DND-41 (cell line): ENCODE measurements at regions not wholly inside any gene's neighbourhood (a gene's known extent, or its start where the extent isn't known, plus 50 kb on each side); places are given as distances from the start of the nearest gene placed in this dataset.
"Not testable (repeated sequence)": the region's sequence is repeated elsewhere in the genome, so short reads cannot be mapped to it uniquely, and the experiment has no call there.

Source experiments
- ATAC-seq: fragments of 200-7000 bp; cut with Tn5 transposase; 3 replicates; pipeline ENCODE4 v1.9.1; 2021; ENCODE audit warnings: low read depth; ENCODE audit not compliant: insufficient read depth
- DNase-seq: peaks from one replicate; pipeline ENCODE4 v3.0.0-alpha.2; 2020
- H2AFZ ChIP-seq: 2 replicates; pipeline ENCODE4 v1.6.0; 2012; ENCODE audit warnings: low read depth, low read length
- H3K27ac ChIP-seq: 2 replicates; pipeline ENCODE4 v1.5.1; 2012; ENCODE audit warnings: low read length, inconsistent platforms
- H3K27me3 ChIP-seq: fragments of 200-600 bp; sonication (generic); 2 replicates; pipeline ENCODE4 v1.6.0; 2012; ENCODE audit warnings: low read length, mild to moderate bottlenecking, inconsistent platforms; ENCODE audit not compliant: insufficient read depth, poor library complexity
- H3K36me3 ChIP-seq: 2 replicates; pipeline ENCODE4 v1.5.1; 2012; ENCODE audit warnings: low read length, inconsistent platforms; ENCODE audit not compliant: insufficient read depth
- H3K4me1 ChIP-seq: 2 replicates; pipeline ENCODE4 v1.5.1; 2012; ENCODE audit warnings: mild to moderate bottlenecking, low read length; ENCODE audit not compliant: insufficient read depth
- H3K4me2 ChIP-seq: 2 replicates; pipeline ENCODE4 v1.6.0; 2012; ENCODE audit warnings: mild to moderate bottlenecking, moderate library complexity, low read length, inconsistent platforms; ENCODE audit not compliant: insufficient read depth
- H3K4me3 ChIP-seq, 2 experiments: fragments of 200-600 bp in 1 of 2; shearing (Covaris generic) in 1 of 2; 2 replicates each; pipeline ENCODE4 v1.5.1; 2012 to 2016; ENCODE audit warnings: inconsistent platforms in 2 of 2, low read length in 2 of 2, mild to moderate bottlenecking in 2 of 2, low read depth in 1 of 2, moderate library complexity in 1 of 2
- H3K79me2 ChIP-seq: 2 replicates; pipeline ENCODE4 v1.6.0; 2012; ENCODE audit warnings: low read length, inconsistent platforms; ENCODE audit not compliant: insufficient read depth
- H3K9ac ChIP-seq: 2 replicates; pipeline ENCODE4 v1.6.0; 2012; ENCODE audit warnings: low read depth, mild to moderate bottlenecking, inconsistent platforms, low read length, moderate library complexity
- H3K9me3 ChIP-seq: 2 replicates; pipeline ENCODE4 v1.5.1; 2012; ENCODE audit warnings: low read length, moderate library complexity, mild to moderate bottlenecking, inconsistent platforms; ENCODE audit not compliant: insufficient read depth, severe bottlenecking
- H4K20me1 ChIP-seq: 2 replicates; pipeline ENCODE4 v1.6.0; 2012; ENCODE audit warnings: low read length; ENCODE audit not compliant: insufficient read depth
- CTCF ChIP-seq: IDR thresholded peaks from 2 replicates; pipeline ENCODE4 v1.5.1; 2012; ENCODE audit warnings: borderline replicate concordance, low read length, moderate library complexity, mild to moderate bottlenecking; ENCODE audit not compliant: poor library complexity, severe bottlenecking; ENCODE audit errors: extremely low read depth
- EZH2 ChIP-seq: IDR thresholded peaks from 3 replicates; pipeline ENCODE4 v1.6.1; 2012; ENCODE audit warnings: borderline replicate concordance, low read depth, mild to moderate bottlenecking, moderate library complexity, low read length, inconsistent platforms; ENCODE audit not compliant: severe bottlenecking

GRCh38 chr6:112957536-112957916 is 610.4 kb downstream of the RFPL4B start:
- TF ChIP-seq EZH2 (no peak), CTCF (no peak)
- Histone ChIP-seq H2AFZ (no peak overlapping the region), H3K9ac (no peak overlapping the region), H3K27me3 (no peaks in the 10 kb centered on the region), H3K4me3 (no peak overlapping the region), H3K4me1 (no peaks in the 10 kb centered on the region), H3K36me3 (no peaks in the 10 kb centered on the region), H3K79me2 (no peaks in the 10 kb centered on the region), H3K27ac (no peak overlapping the region), H4K20me1 (no peaks in the 10 kb centered on the region), H3K4me2 (no peak overlapping the region), H3K9me3 (no peaks in the 10 kb centered on the region)
- no peak for ATAC-seq
- no peak for DNase-seq

GRCh38 chr6:112960130-112960529 is 613.0 kb downstream of the RFPL4B start:
- H3K4me3 ChIP-seq, H4K20me1 ChIP-seq, ATAC-seq, DNase-seq, H3K9me3 ChIP-seq, H3K4me1 ChIP-seq, H3K27me3 ChIP-seq, H3K79me2 ChIP-seq, H3K27ac ChIP-seq, H3K9ac ChIP-seq, H3K36me3 ChIP-seq, H2AFZ ChIP-seq, H3K4me2 ChIP-seq: not testable (repeated sequence)

- H3K4me1 ChIP-seq: no peaks in the 10 kb centered on the region
- H3K27me3 ChIP-seq: no peaks in the 10 kb centered on the region
- H4K20me1 ChIP-seq: no peaks in the 10 kb centered on the region
- H2AFZ ChIP-seq: no peak overlapping the region
- H3K4me3 ChIP-seq: no peak overlapping the region
- no peak for TF ChIP-seq EZH2
- TF ChIP-seq CTCF: no peak
- no peaks in the 10 kb centered on the region for H3K9me3 ChIP-seq
- no peak overlapping the region for H3K9ac ChIP-seq
- H3K4me2 ChIP-seq: no peak overlapping the region
- no peaks in the 10 kb centered on the region for H3K36me3 ChIP-seq
- DNase-seq: no peak
- no peaks in the 10 kb centered on the region for H3K79me2 ChIP-seq
- no peak overlapping the region for H3K27ac ChIP-seq
- no peak for ATAC-seq
These were observed 620.8 kb downstream of the RFPL4B start for GRCh38 chr6:112967974-112968373.

- H3K79me2 ChIP-seq: no peaks in the 10 kb centered on the region
- no peak overlapping the region for H3K4me2 ChIP-seq
- H3K27me3 ChIP-seq: no peaks in the 10 kb centered on the region
- no peak for ATAC-seq
- no peak overlapping the region for H2AFZ ChIP-seq
- no peak overlapping the region for H3K4me3 ChIP-seq
- no peak for DNase-seq
- H3K27ac ChIP-seq: no peak overlapping the region
- no peaks in the 10 kb centered on the region for H3K9me3 ChIP-seq
- TF ChIP-seq EZH2 (no peak), CTCF (no peak)
- H3K36me3 ChIP-seq: no peaks in the 10 kb centered on the region
- no peak overlapping the region for H3K9ac ChIP-seq
- H4K20me1 ChIP-seq: no peaks in the 10 kb centered on the region
- no peaks in the 10 kb centered on the region for H3K4me1 ChIP-seq
These were observed 624.5 kb downstream of the RFPL4B start for GRCh38 chr6:112971651-112972050.

- not testable (repeated sequence) for H3K36me3 ChIP-seq, H3K79me2 ChIP-seq, H4K20me1 ChIP-seq, H3K4me1 ChIP-seq, H3K4me2 ChIP-seq, DNase-seq, H3K27ac ChIP-seq, H3K4me3 ChIP-seq, H3K9me3 ChIP-seq, ATAC-seq, H2AFZ ChIP-seq, H3K27me3 ChIP-seq, H3K9ac ChIP-seq
These were observed 627.8 kb downstream of the RFPL4B start for GRCh38 chr6:112974931-112975330.

GRCh38 chr6:112976579-112976978 is 629.4 kb downstream of the RFPL4B start:
- H3K27ac ChIP-seq, H3K9ac ChIP-seq, H3K4me3 ChIP-seq, ATAC-seq, H3K79me2 ChIP-seq, DNase-seq, H3K4me2 ChIP-seq, H3K36me3 ChIP-seq, H3K4me1 ChIP-seq, H3K27me3 ChIP-seq, H4K20me1 ChIP-seq, H3K9me3 ChIP-seq, H2AFZ ChIP-seq: not testable (repeated sequence)
